BLaER1 (cell line): ENCODE measurements at regions not wholly inside any gene's neighbourhood (a gene's known extent, or its start where the extent isn't known, plus 50 kb on each side); places are given as distances from the start of the nearest gene placed in this dataset.

ENCODE experiments used
- H3K27ac ChIP-seq: shearing (Covaris generic); formaldehyde crosslinking; 2 replicates; pipeline ENCODE4 v1.8.1; 2022
- H3K27me3 ChIP-seq: shearing (Covaris generic); formaldehyde crosslinking; 2 replicates; pipeline ENCODE4 v1.8.1; 2022
- H3K36me3 ChIP-seq: shearing (Covaris generic); formaldehyde crosslinking; 2 replicates; pipeline ENCODE4 v1.8.1; 2022
- H3K4me1 ChIP-seq: shearing (Covaris generic); formaldehyde crosslinking; 2 replicates; pipeline ENCODE4 v1.8.1; 2022
- H3K4me2 ChIP-seq: shearing (Covaris generic); formaldehyde crosslinking; 2 replicates; pipeline ENCODE4 v1.8.1; 2022
- H3K4me3 ChIP-seq: shearing (Covaris generic); formaldehyde crosslinking; 2 replicates; pipeline ENCODE4 v1.8.1; 2022
- H3K9ac ChIP-seq: shearing (Covaris generic); formaldehyde crosslinking; 2 replicates; pipeline ENCODE4 v1.8.1; 2022
- H3K9me3 ChIP-seq: shearing (Covaris generic); formaldehyde crosslinking; 2 replicates; pipeline ENCODE4 v1.8.1; 2022
- H4K20me1 ChIP-seq: shearing (Covaris generic); formaldehyde crosslinking; 2 replicates; pipeline ENCODE4 v1.8.1; 2022
- Cebpa-rat ChIP-seq: shearing (Covaris generic); IDR thresholded peaks from 2 replicates; pipeline ENCODE4 v1.8.1; 2022

GRCh38 chr2:161102770-161103450 is 57.3 kb upstream of the TANK start:
- Histone ChIP-seq H3K27me3 (no peaks in the 10 kb centered on the region), H3K9ac (no peak overlapping the region), H3K4me3 (no peak overlapping the region), H3K9me3 (no peaks in the 10 kb centered on the region; the same call in 1 of the 2 replicates), H3K36me3 (no peaks in the 10 kb centered on the region), H3K4me1 (no peaks in the 10 kb centered on the region), H3K4me2 (no peak overlapping the region), H4K20me1 (no peaks in the 10 kb centered on the region), H3K27ac (no peak overlapping the region)
- TF ChIP-seq Cebpa-rat = no peak

- no peak for TF ChIP-seq Cebpa-rat
- no peak overlapping the region for H3K27ac ChIP-seq
Observed at GRCh38 chr2:161103451-161103831, 56.8 kb upstream of the TANK start.

GRCh38 chr2:161104054-161104553 is 56.1 kb upstream of the TANK start:
- no peak overlapping the region for H3K4me2 ChIP-seq

More at GRCh38 chr2:161103451-161103831, 56.8 kb upstream of the TANK start:
- H3K4me1 ChIP-seq = no peaks in the 10 kb centered on the region
- no peaks in the 10 kb centered on the region for H3K36me3 ChIP-seq
- no peak overlapping the region for H3K9ac ChIP-seq
- no peak overlapping the region for H3K4me3 ChIP-seq
- H4K20me1 ChIP-seq = no peaks in the 10 kb centered on the region
- H3K27me3 ChIP-seq = no peaks in the 10 kb centered on the region
- H3K4me2 ChIP-seq = no peak overlapping the region
- H3K9me3 ChIP-seq = no peaks in the 10 kb centered on the region; the same call in 1 of the 2 replicates

GRCh38 chr2:161107265-161107664 is 53.0 kb upstream of the TANK start:
- H3K4me3 ChIP-seq = no peak overlapping the region
- no peak overlapping the region for H3K4me2 ChIP-seq
- H3K4me1 ChIP-seq = no peaks in the 10 kb centered on the region
- H3K36me3 ChIP-seq = no peaks in the 10 kb centered on the region
- H3K9ac ChIP-seq = no peak overlapping the region
- TF ChIP-seq Cebpa-rat = no peak
- no peaks in the 10 kb centered on the region for H3K27me3 ChIP-seq
- no peaks in the 10 kb centered on the region for H4K20me1 ChIP-seq
- no peaks in the 10 kb centered on the region for H3K9me3 ChIP-seq
- H3K27ac ChIP-seq = no peak overlapping the region

More at GRCh38 chr2:161104054-161104553, 56.1 kb upstream of the TANK start:
- TF ChIP-seq Cebpa-rat = no peak
- H3K4me1 ChIP-seq = no peaks in the 10 kb centered on the region
- H3K9ac ChIP-seq = no peak overlapping the region
- no peak overlapping the region for H3K4me3 ChIP-seq
- no peaks in the 10 kb centered on the region for H4K20me1 ChIP-seq
- H3K9me3 ChIP-seq = no peaks in the 10 kb centered on the region
- no peaks in the 10 kb centered on the region for H3K36me3 ChIP-seq
- no peak overlapping the region for H3K27ac ChIP-seq
- H3K27me3 ChIP-seq = no peaks in the 10 kb centered on the region
